Omental fat pad (tissue), 3 donors: ENCODE measurements at regions not wholly inside any gene's neighbourhood (a gene's known extent, or its start where the extent isn't known, plus 50 kb on each side); places are given as distances from the start of the nearest gene placed in this dataset.
"Not testable (repeated sequence)": the region's sequence is repeated elsewhere in the genome, so short reads cannot be mapped to it uniquely, and the experiment has no call there.

Experiments used
- ATAC-seq: fragments of 150-250 bp; one replicate; pipeline ENCODE4 v1.9.1; 2016; ENCODE audit warnings: mild to moderate bottlenecking, moderate library complexity; ENCODE audit not compliant: low FRiP score
- DNase-seq: peaks from one replicate; pipeline ENCODE4 v3.0.0-alpha.2; 2019; ENCODE audit warnings: low spot score
- TF ChIP-seq, protein P1 (sequence below), 3 donors: fragments of 450-650 bp; IDR thresholded peaks; one replicate each; pipeline ENCODE4 v1.5.1; 2016 to 2017; ENCODE audit warnings: antibody characterized with exemption in 3 of 3, mild to moderate bottlenecking in 3 of 3, moderate library complexity in 2 of 3

DNA sequence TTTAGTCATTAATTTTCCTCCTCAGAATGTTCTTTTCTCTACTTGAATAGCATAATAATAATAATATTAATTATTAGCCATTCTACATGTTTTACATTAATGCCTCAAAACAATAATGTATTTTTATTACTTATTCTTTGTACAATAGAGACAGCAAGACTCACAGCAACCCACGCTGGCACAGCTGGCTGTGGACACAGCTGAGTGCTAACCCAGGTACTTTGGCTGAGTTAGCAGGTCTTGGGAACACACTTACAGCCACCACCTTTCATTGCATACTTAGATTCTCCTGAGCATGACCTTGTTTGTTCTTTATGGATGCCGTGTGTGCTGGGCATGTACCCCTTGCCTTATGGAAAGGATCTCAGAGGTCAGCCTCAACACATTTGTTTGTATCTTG is 260.2 kb upstream of the ST6GAL2 start:
- DNase-seq (no peak), ATAC-seq (no peak)
- TF ChIP-seq, protein P1, sequence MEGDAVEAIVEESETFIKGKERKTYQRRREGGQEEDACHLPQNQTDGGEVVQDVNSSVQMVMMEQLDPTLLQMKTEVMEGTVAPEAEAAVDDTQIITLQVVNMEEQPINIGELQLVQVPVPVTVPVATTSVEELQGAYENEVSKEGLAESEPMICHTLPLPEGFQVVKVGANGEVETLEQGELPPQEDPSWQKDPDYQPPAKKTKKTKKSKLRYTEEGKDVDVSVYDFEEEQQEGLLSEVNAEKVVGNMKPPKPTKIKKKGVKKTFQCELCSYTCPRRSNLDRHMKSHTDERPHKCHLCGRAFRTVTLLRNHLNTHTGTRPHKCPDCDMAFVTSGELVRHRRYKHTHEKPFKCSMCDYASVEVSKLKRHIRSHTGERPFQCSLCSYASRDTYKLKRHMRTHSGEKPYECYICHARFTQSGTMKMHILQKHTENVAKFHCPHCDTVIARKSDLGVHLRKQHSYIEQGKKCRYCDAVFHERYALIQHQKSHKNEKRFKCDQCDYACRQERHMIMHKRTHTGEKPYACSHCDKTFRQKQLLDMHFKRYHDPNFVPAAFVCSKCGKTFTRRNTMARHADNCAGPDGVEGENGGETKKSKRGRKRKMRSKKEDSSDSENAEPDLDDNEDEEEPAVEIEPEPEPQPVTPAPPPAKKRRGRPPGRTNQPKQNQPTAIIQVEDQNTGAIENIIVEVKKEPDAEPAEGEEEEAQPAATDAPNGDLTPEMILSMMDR (IDR thresholded peaks at IDR 0.05), result no peak

DNA sequence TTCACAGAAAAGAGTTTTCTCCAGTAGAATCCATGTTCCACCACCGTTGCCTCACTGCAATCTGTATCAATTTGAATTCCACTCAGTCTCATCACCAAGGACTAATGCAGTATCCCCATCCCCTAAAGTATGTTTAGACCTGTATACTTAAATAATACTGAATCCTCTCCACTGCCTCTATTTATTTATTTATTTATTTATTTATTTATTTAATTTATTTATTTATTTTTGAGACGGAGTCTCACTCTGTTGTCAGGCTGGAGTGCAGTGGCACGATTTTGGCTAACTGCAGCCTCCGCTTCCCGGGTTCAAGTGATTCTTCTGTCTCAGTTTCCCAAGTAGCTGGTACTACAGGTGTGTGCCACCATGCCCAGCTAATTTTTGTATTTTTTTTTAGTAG is 260.7 kb upstream of the ST6GAL2 start:
- DNase-seq, ATAC-seq: not testable (repeated sequence)

DNA sequence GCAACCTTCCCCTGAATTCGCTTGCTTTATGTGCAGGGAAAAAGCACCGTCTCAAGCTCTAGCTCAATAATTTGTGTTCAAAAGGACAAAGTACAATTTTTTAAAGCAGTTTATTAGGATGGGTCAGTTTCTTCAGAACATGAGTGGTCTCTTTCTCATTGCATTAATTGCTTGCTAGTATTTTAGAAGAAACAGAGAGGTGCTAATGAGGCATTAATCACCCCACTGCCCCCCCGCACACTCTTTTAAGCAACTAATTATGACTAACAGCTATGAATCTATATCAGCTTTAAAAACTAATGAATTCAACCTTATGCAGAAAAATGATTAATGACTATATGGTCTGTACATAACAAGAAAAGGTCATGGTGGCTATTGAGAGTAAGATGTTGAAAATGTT is 262.1 kb upstream of the ST6GAL2 start:
- TF ChIP-seq, protein P1 (IDR thresholded peaks at IDR 0.05), result no peak
- no peak for DNase-seq
- no peak for ATAC-seq

DNA sequence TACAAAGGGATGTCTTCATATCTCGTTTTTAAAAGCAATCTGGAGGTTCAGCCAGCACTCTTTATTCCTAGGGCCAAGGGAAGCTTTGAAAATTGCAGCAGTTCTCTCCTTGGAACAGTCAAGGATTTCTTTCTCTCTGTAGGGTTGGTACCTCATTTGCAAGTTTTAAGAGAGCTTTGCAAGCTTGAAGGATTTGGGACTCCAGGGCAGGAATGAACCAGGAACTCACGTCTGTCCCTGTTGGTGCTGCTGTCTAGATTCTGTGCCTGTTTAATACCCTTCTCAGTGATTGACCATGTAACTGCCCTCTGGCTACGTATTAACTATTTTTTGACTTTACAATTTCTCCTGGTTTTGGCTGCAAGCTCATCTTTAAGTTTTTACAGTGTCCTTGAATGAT is 262.5 kb upstream of the ST6GAL2 start:
- ATAC-seq (no peak), DNase-seq (no peak)
- TF ChIP-seq, protein P1 (IDR thresholded peaks at IDR 0.05), result no peak

DNA sequence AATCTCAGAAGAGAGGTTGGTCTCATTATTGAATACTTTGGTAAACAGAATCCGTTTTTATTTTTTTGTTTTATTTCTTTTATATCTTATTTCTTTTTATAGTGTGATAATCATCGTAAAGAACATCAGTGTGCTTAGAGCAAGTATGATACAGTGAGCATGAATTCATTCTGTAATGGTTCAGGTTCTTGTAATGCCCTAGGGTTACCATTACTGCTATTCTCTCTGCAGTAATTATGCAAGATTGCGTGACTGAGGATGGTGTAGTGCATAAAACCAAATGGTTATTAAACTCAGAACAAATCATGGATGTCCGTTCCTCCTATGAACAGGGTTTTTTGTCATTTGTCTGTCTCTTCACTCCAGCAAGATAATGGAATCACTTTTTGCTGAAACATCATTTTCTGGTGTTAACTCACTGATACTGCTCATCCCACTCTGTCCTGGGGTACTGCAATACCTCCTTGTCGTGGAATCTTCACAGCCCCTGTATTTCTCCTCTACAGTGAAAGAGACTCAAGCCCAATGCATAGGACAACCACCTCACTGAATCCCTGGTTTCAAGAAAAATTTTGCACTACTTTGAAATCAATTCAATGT is 274.8 kb upstream of the ST6GAL2 start:
- ATAC-seq (no peak), DNase-seq (no peak)
- TF ChIP-seq, protein P1 (IDR thresholded peaks at IDR 0.05), result no peak

DNA sequence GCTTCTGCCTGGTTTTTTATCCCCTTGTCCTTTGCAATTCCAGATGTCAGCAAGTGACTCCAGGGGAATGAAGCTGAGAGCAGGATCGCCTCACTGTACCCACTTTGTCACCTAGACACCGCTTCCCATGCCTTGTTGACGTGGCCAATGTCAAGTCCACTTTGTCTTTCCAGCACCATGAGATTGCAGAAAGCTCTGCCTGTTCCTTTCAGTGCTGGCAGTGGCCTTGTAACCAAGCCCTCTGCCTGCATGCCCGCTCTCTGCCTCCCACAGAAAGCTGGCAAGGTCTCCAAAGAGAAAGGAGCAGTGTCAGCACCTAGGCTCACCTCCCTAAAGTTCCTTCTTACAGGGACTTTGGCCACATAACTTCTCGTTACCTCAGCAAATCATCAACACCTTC is 282.2 kb upstream of the ST6GAL2 start:
- ATAC-seq, result no peak
- no peak for DNase-seq

DNA sequence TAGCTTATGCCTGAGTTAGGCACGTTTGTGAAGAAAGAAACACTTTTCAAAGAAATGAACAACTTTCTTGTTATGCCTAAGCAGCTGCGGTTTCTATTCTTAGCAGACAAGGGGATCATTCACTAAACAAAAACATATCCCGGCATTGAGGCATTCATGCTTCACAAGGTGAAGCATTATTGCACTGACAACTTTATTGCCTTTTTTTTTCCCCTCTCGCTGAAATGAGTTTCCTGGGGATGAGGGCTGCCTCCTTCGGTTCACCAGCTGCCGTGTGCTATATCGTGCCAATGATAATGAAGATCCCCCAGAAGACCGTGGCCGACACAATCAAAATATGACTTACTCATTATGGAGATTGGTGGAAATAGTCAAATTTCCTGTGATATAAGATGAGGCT is 288.2 kb upstream of the ST6GAL2 start:
- TF ChIP-seq, protein P1 (IDR thresholded peaks at IDR 0.05), result no peak
- ATAC-seq (no peak), DNase-seq (no peak)

More for the DNA sequence above, 282.2 kb upstream of the ST6GAL2 start:
- TF ChIP-seq, protein P1 (IDR thresholded peaks at IDR 0.05), result no peak

DNA sequence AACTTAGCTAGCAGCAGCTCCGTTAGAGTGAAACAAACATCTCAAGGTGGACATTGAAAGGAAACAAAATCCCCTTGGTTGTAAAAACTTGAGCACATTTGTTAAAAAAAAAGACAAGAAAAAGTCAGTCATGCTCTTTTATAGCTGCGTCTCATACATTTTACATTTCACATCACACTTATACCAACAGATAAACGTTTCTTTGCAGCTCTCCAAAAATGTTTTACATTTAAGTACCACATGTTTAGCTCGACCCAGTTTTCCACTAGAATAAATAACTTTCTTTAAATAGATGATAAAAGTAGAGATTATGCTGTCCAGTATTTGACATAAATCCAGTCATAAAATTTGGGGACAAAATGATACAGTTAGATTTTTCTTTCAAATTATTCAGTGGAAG is 297.0 kb upstream of the ST6GAL2 start:
- TF ChIP-seq, protein P1 (IDR thresholded peaks at IDR 0.05), result no peak
- DNase-seq, result no peak

More for the DNA sequence above, 297.0 kb upstream of the ST6GAL2 start:
- no peak for ATAC-seq
